ENCODE measurements at regions not wholly inside any gene's neighbourhood (a gene's known extent, or its start where the extent isn't known, plus 50 kb on each side); places are given as distances from the start of the nearest gene placed in this dataset.

- Histone ChIP-seq H3K4me1 (no peaks in the 10 kb centered on the region), H3K27ac (no peak overlapping the region), H3K36me3 (ENCODE audit: insufficient read depth in 1 of 2, low read depth in 1 of 2) (no peaks in the 10 kb centered on the region), H3K9me3 (no peaks in the 10 kb centered on the region), H3K27me3 (ENCODE audit: insufficient read depth in 3 of 3, low read length in 2 of 3) (no peaks in the 10 kb centered on the region), H3K4me3 (no peak overlapping the region)
- intact Hi-C loops (cut with DNase I) = no loop called here
- WGBS, 3 donors = 55 to 65% (median 56%) methylated on average over 1 of the region's 1 CpG
- no peak for ATAC-seq
- no peak for DNase-seq
- no peak for TF ChIP-seq CTCF (IDR thresholded peaks at IDR 0.05)
These were observed 308.2 kb downstream of the IPMK start for GRCh38 chr10:57959318-57960006.

- no peak overlapping the region for H3K4me3 ChIP-seq
- 48 to 61% (median 53%) methylated on average over 2 of the region's 2 CpGs for WGBS, 3 donors
- DNase-seq = no peak
- intact Hi-C loops (cut with DNase I) = no loop called here
- no peak for ATAC-seq
- H3K36me3 ChIP-seq (ENCODE audit: insufficient read depth in 1 of 2, low read depth in 1 of 2) = no peaks in the 10 kb centered on the region
- H3K27me3 ChIP-seq (ENCODE audit: insufficient read depth in 3 of 3, low read length in 2 of 3) = no peaks in the 10 kb centered on the region
- no peaks in the 10 kb centered on the region for H3K4me1 ChIP-seq
- H3K9me3 ChIP-seq = no peaks in the 10 kb centered on the region
- H3K27ac ChIP-seq = no peak overlapping the region
- TF ChIP-seq CTCF (IDR thresholded peaks at IDR 0.05) = no peak
These were observed 312.6 kb downstream of the IPMK start for GRCh38 chr10:57955076-57955475.

GRCh38 chr10:57952741-57953140, 315.0 kb downstream of the IPMK start:
- H3K4me3 ChIP-seq = no peak overlapping the region
- no peaks in the 10 kb centered on the region for H3K4me1 ChIP-seq
- intact Hi-C loops (cut with DNase I) = no loop called here
- H3K36me3 ChIP-seq (ENCODE audit: insufficient read depth in 1 of 2, low read depth in 1 of 2) = no peaks in the 10 kb centered on the region
- DNase-seq = no peak
- WGBS, 3 donors = 31 to 48% (median 42%) methylated on average over 2 of the region's 2 CpGs
- no peaks in the 10 kb centered on the region for H3K9me3 ChIP-seq
- H3K27ac ChIP-seq = no peak overlapping the region
- no peak for ATAC-seq
- H3K27me3 ChIP-seq (ENCODE audit: insufficient read depth in 3 of 3, low read length in 2 of 3) = no peaks in the 10 kb centered on the region
- TF ChIP-seq CTCF (IDR thresholded peaks at IDR 0.05) = no peak

- no peaks in the 10 kb centered on the region for H3K36me3 ChIP-seq (ENCODE audit: insufficient read depth in 1 of 2, low read depth in 1 of 2)
- DNase-seq (no peak), ATAC-seq (no peak)
- TF ChIP-seq CTCF (IDR thresholded peaks at IDR 0.05) = no peak
- no peak overlapping the region for H3K27ac ChIP-seq
- no peaks in the 10 kb centered on the region for H3K9me3 ChIP-seq
- no peaks in the 10 kb centered on the region for H3K4me1 ChIP-seq
- no peak overlapping the region for H3K4me3 ChIP-seq
- intact Hi-C loops (cut with DNase I) = no loop called here
- no peaks in the 10 kb centered on the region for H3K27me3 ChIP-seq (ENCODE audit: insufficient read depth in 3 of 3, low read length in 2 of 3)
- 31 to 39% (median 34%) methylated on average over 4 of the region's 4 CpGs for WGBS, 3 donors
These were observed 317.2 kb downstream of the IPMK start for GRCh38 chr10:57950442-57950974.

GRCh38 chr10:57948796-57949195, 318.9 kb downstream of the IPMK start:
- Histone ChIP-seq H3K9me3 (no peaks in the 10 kb centered on the region), H3K27me3 (ENCODE audit: insufficient read depth in 3 of 3, low read length in 2 of 3) (no peaks in the 10 kb centered on the region), H3K4me1 (no peaks in the 10 kb centered on the region), H3K27ac (no peak overlapping the region), H3K36me3 (ENCODE audit: insufficient read depth in 1 of 2, low read depth in 1 of 2) (no peaks in the 10 kb centered on the region), H3K4me3 (no peak overlapping the region)
- DNase-seq = no peak
- 87 to 91% (median 90%) methylated on average over 2 of the region's 2 CpGs for WGBS, 3 donors
- TF ChIP-seq CTCF (IDR thresholded peaks at IDR 0.05) = no peak
- ATAC-seq = no peak
- intact Hi-C loops (cut with DNase I) = no loop called here
